Stimulated activated effector memory CD8-positive, alpha-beta T cell treated with anti-CD3 and anti-CD28 coated beads, Interleukin-12 subunit alpha, Interleukin-12 subunit beta, amount 100 ng/mL, for 72 hours (primary cell): ENCODE measurements at regions not wholly inside any gene's neighbourhood (a gene's known extent, or its start where the extent isn't known, plus 50 kb on each side); places are given as distances from the start of the nearest gene placed in this dataset.
A peak's percentile ranks its signal among the peaks of the same experiment; 100 is the strongest.

Experiments used
- ATAC-seq: fragments of 150-1000 bp; cut with Tn5 transposase; 2 replicates; pipeline ENCODE4 v1.10.0; 2021
- DNase-seq, 2 donors: peaks; one replicate each; pipeline ENCODE4 v3.0.0; 2021 to 2022; ENCODE audit warnings: low spot score in 2 of 2
- H3K27ac Mint-ChIP-seq: one replicate; pipeline ENCODE4 v1.8.0; 2022; ENCODE audit warnings: mild to moderate bottlenecking, mixed read lengths
- H3K36me3 Mint-ChIP-seq: one replicate; pipeline ENCODE4 v1.8.0; 2022; ENCODE audit warnings: mild to moderate bottlenecking, mixed read lengths
- H3K4me1 Mint-ChIP-seq: one replicate; pipeline ENCODE4 v1.8.0; 2022; ENCODE audit warnings: mixed read lengths
- H3K4me3 Mint-ChIP-seq: one replicate; pipeline ENCODE4 v1.8.0; 2022; ENCODE audit warnings: mild to moderate bottlenecking, mixed read lengths
- H3K9me3 Mint-ChIP-seq: one replicate; pipeline ENCODE4 v1.8.0; 2022; ENCODE audit warnings: mixed read lengths

DNA sequence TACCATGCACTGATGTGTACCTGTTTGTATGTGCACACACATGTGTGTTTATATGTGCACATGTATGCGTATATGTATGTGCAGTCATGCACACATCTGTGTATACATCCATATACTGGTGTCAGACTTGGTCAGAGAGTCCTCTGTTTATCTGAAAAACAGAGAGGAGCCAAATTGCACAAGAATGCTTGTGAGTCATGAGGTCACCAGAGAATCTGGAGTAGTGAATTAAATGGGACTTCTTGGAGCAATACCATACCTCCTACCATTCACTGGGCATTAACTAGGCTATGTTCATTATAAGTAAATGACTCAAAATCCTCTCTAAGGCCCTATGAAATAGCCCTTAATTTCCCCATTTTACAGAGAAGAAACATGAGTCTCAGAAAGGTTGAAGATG is 272.1 kb upstream of the C1orf87 start:
- Mint-ChIP-seq H3K4me1 (no peaks in the 10 kb centered on the region), H3K36me3 (no peaks in the 10 kb centered on the region), H3K9me3 (peaks cover 7% of the 10 kb centered on the region), H3K4me3 (no peak overlapping the region), H3K27ac (no peak overlapping the region)
- DNase-seq (no peak), ATAC-seq (no peak)

DNA sequence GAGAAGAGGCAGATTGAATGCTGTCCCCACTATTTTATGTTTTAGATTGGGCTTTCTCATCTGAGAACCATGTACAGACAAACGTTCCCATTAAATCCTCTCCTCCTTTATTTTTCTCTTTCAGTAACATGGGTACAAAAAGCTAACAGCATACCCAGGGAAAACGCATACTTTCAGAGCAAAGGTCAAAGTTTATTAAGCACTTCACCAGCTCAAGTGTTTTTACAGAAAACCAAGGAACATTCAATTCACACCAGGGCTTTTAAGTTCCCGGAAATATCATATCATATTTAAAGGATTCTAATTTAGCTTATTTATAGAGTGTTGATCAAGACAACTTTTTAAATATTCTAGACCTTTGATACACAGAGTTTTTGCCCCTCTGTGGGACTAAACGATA is 271.5 kb upstream of the C1orf87 start:
- no peaks in the 10 kb centered on the region for H3K4me1 Mint-ChIP-seq
- DNase-seq (no peak), ATAC-seq (no peak)
- H3K36me3 Mint-ChIP-seq: no peaks in the 10 kb centered on the region
- H3K9me3 Mint-ChIP-seq: peaks cover 7% of the 10 kb centered on the region
- H3K27ac Mint-ChIP-seq: no peak overlapping the region
- no peak overlapping the region for H3K4me3 Mint-ChIP-seq

DNA sequence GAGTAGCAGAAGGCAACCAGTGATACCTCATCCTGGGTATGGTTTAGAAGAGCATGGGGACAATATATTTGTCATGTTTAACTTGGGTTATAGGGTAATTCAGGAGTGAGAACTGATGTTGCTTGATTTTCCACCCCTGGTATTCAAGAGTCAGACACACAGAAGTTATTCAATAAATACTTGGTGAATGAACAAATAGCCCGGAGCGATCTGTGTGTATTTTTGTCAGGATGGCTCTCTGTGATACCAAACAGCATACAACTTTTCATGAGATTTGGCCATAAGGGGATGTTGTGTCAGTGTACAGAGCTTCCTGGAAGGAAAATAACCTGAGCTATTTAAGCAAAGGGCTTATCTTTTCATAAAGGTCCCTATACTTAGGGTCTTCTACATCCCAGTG is 270.2 kb upstream of the C1orf87 start:
- H3K4me1 Mint-ChIP-seq: no peaks in the 10 kb centered on the region
- no peak for DNase-seq

DNA sequence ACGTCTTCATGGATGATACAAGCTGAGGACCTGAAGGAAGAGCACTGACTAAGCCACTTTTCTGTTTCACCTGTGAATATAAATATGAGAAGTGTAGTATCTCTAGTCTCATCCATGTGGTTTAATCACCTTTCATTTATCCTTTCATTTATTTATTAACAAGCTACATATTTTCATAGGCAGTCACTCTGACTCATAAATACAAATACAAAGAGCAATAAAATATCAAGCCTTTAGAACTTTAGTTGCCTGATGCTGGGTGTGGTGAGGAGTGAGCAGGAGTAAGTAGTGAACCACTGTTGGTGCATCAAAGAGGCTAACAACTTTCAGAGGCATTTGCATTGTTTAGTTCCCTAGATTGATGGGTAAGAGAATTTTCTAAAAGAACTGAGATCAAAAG is 269.0 kb upstream of the C1orf87 start:
- no peak for ATAC-seq

More for the DNA sequence above, 270.2 kb upstream of the C1orf87 start:
- ATAC-seq: no peak
- peaks cover 6% of the 10 kb centered on the region for H3K9me3 Mint-ChIP-seq
- no peak overlapping the region for H3K27ac Mint-ChIP-seq
- H3K4me3 Mint-ChIP-seq: no peak overlapping the region
- H3K36me3 Mint-ChIP-seq: no peaks in the 10 kb centered on the region

DNA sequence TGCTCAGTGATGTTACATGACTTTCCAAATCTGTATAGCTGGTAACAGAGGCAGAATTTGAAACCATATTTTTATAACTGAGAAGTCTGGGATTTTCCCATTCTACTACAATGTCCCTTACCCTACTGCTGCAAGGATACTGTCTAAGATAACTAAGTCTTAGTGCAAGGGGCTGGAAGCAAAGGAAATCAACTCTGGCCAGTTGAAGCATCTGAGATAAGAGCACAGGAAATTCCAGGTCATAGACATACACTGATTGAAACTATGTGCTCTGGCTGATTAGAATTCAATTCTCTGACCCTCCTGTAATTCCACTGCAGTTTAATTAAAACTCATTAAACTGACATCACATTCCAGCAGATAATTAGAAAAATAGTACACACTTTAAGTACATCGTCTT is 267.7 kb upstream of the C1orf87 start:
- Mint-ChIP-seq H3K4me1 (no peaks in the 10 kb centered on the region), H3K9me3 (peaks cover 5% of the 10 kb centered on the region), H3K4me3 (no peak overlapping the region), H3K36me3 (no peaks in the 10 kb centered on the region), H3K27ac (no peak overlapping the region)
- no peak for ATAC-seq
- DNase-seq: no peak

More for the DNA sequence above, 269.0 kb upstream of the C1orf87 start:
- no peaks in the 10 kb centered on the region for H3K36me3 Mint-ChIP-seq
- no peak overlapping the region for H3K4me3 Mint-ChIP-seq
- DNase-seq: no peak
- no peaks in the 10 kb centered on the region for H3K4me1 Mint-ChIP-seq
- H3K9me3 Mint-ChIP-seq: peaks cover 5% of the 10 kb centered on the region
- no peak overlapping the region for H3K27ac Mint-ChIP-seq

DNA sequence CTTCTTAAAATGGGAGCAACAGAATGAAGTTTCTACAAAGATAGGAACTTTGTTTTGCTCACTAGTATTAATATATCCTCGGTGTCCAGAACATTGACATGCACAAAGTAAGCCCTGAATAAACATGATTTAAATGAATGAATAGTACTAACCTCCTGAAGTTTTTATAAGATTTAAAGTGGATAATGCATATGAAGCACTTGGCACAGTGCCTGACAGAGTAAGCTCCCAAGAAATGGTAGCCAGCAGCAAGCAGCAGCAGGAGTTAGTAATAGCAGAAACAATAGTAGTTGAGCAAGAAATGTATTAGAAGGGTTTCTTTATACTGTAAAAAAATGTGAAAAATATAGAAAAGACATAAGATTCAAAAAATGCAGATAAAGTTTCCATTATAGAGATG is 258.1 kb upstream of the C1orf87 start:
- H3K9me3 Mint-ChIP-seq: peaks cover 7% of the 10 kb centered on the region
- no peak overlapping the region for H3K27ac Mint-ChIP-seq
- ATAC-seq (no peak), DNase-seq (no peak)
- no peaks in the 10 kb centered on the region for H3K36me3 Mint-ChIP-seq
- H3K4me3 Mint-ChIP-seq: no peak overlapping the region
- H3K4me1 Mint-ChIP-seq: no peaks in the 10 kb centered on the region

DNA sequence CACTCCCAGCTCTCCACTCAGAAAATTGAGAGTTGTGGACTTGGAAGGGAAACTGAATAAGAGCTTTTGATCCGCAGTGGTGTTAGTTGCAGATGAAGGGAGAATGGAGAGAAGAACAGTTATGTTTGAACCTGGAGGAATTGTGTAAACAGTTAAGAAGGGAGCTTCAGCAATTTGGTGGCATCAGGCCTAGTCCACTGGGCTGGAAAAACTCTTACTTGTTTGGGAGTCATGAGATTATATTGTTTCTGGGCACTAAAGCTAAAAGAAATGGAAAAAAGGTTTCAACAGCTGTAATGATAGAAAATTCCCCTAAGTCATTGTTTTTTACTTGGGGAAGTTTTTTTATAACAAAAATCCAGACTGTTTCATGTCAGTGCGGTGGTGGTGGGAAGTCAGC is 256.1 kb upstream of the C1orf87 start:
- no peaks in the 10 kb centered on the region for H3K4me1 Mint-ChIP-seq
- no peak overlapping the region for H3K27ac Mint-ChIP-seq
- peaks cover 7% of the 10 kb centered on the region for H3K9me3 Mint-ChIP-seq
- no peaks in the 10 kb centered on the region for H3K36me3 Mint-ChIP-seq
- H3K4me3 Mint-ChIP-seq: no peak overlapping the region
- ATAC-seq (no peak), DNase-seq (no peak)

DNA sequence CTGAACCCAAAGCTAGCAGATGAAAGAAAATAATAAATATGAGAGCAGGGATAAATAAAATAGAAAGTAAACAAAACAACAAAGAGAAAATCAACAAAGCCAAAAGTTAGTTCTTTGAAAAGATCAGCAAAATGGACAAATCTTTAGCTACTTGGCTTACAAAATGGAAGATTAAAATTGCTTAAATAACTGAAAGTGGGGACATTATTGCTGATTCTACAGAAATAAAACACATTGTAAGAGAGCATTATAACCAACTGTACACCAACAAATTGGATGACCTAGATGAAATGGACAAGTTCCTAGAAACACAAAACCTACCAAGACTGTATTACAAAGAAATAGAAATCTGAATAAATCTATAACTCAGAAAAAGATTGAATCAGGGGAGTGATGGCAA is 238.3 kb upstream of the C1orf87 start:
- H3K36me3 Mint-ChIP-seq: no peaks in the 10 kb centered on the region
- no peak overlapping the region for H3K4me3 Mint-ChIP-seq

DNA sequence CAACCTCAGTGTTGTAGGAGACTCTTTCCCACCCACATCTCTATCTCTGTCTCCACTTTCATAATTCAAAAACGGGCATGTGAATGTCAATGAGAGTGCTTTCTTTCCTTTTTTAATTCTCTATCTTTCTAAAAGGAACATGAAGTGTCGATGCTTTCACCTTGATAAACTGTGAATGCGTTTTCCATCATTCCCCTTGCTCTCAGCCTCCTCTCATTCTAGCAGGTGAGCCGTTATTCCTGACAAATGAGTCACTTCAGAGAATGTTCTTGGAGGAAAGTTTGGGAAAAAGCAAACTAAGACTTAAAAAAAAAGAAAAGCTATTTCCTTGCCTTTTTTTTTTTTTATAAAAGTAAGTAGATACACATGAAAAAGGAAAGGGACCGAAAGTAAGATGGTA is 226.0 kb upstream of the C1orf87 start:
- Mint-ChIP-seq H3K36me3 (no peaks in the 10 kb centered on the region), H3K9me3 (peaks cover 2% of the 10 kb centered on the region), H3K4me3 (no peak overlapping the region), H3K4me1 (no peaks in the 10 kb centered on the region), H3K27ac (no peak overlapping the region)
- DNase-seq: no peak
- ATAC-seq: no peak

More for the DNA sequence above, 238.3 kb upstream of the C1orf87 start:
- ATAC-seq: no peak
- no peak for DNase-seq
- H3K4me1 Mint-ChIP-seq: no peaks in the 10 kb centered on the region
- H3K9me3 Mint-ChIP-seq: peaks cover 5% of the 10 kb centered on the region
- H3K27ac Mint-ChIP-seq: no peak overlapping the region

DNA sequence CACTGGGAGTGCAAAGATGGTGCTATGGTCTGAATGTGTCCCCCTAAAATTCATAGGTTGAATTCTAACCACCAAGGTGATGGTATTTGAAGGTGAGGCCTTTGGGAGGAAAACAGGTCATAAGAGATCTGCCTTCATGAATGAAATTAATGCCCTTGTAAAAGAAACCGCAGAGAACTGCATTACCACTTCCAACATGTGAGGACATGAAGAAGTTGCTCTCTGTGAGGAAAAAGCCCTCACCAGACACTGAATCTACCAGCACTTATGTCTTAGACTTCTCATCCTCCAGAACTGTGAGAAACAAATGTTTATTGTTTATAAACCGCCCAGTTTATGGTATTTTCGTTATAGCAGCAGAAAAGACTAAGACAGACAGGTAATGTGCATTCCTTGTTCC is 224.7 kb upstream of the C1orf87 start:
- ATAC-seq (no peak), DNase-seq (no peak)
- Mint-ChIP-seq H3K36me3 (no peaks in the 10 kb centered on the region), H3K4me3 (no peak overlapping the region), H3K9me3 (peaks cover 2% of the 10 kb centered on the region), H3K27ac (no peak overlapping the region), H3K4me1 (no peaks in the 10 kb centered on the region)

DNA sequence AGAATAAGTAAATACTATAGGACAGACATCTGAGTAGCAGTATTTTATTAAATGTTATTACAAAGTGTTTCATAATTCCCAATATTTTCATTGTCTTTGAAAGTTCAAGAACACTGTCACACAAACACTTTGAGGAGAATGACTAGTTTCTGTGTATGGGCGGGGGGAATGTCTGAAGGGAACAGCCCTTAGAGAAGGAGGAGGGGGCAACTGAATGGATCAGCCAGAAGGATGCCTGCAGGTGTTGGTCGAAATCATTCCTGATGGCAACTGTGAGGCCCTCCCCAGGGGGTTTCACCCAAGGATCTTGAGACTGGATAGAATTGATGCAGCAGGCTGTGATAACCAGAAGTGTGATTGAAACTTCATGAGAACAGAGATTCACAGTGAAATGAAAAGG is 223.2 kb upstream of the C1orf87 start:
- H3K27ac Mint-ChIP-seq: no peak overlapping the region
- ATAC-seq (no peak), DNase-seq (no peak)
- H3K4me3 Mint-ChIP-seq: no peak overlapping the region
- peaks cover 2% of the 10 kb centered on the region for H3K9me3 Mint-ChIP-seq
- no peaks in the 10 kb centered on the region for H3K4me1 Mint-ChIP-seq
- H3K36me3 Mint-ChIP-seq: no peaks in the 10 kb centered on the region

DNA sequence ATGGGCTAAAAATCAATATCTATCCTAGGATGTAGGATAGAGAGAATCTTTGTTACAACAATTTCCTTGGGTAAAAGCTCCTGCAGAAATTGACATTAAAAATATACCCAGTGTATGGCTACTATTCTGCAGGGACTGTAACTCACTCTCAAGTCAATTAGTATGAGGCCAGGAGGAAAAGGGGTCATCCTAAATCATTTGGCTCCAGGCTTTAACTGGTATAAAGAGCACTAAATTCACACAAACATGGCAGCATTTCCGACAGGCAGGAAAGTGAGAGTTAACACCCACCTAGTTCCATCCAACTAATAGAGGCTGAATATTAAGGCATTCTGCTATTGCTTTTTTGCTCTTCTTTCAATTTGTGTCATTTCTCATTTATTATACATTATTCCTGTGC is 218.6 kb upstream of the C1orf87 start:
- H3K36me3 Mint-ChIP-seq: no peaks in the 10 kb centered on the region
- no peaks in the 10 kb centered on the region for H3K9me3 Mint-ChIP-seq
- no peak overlapping the region for H3K4me3 Mint-ChIP-seq
- ATAC-seq: no peak
- no peak overlapping the region for H3K27ac Mint-ChIP-seq
- no peaks in the 10 kb centered on the region for H3K4me1 Mint-ChIP-seq
- no peak for DNase-seq

DNA sequence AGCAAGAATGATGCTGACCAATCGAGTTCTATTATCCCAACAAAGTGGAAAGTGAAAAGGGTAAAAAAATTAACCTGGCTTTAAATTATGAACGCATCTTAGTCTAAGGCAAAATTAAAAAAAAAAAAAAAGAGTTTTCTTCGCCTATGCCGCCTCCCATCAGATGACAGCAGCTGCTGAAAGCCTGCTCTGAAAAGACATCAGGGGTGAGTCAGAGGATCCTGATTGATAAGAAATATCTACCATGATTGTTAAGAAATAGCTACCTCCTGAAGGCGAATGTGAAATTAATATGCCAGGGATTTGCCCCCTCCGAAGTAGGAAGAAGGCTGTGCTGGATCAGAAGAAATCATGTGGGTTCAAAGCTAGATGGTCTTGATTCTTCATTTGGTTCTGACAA is 216.8 kb upstream of the C1orf87 start:
- ATAC-seq: no peak
- Mint-ChIP-seq H3K4me3 (no peak overlapping the region), H3K36me3 (no peaks in the 10 kb centered on the region), H3K9me3 (no peaks in the 10 kb centered on the region), H3K4me1 (no peaks in the 10 kb centered on the region), H3K27ac (no peak overlapping the region)
- no peak for DNase-seq

DNA sequence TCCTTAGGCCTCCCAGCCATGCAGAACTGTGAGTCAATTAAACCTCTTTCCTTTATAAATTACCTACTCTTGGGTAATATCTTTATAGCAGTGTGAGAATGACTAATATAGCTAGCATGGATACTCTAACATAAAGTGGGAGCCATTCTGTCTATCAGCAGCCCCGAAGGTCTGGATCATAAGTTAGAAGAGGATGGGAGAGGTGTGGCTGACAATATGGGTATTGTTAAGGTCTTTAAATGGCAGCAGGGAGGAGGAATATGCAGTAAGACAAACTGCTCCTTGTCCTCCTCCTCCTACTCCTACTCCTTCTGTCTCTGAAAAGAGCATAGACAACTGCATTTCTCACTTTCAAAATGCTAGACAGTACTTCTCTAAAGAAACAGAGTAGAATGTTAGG is 214.0 kb upstream of the C1orf87 start:
- no peaks in the 10 kb centered on the region for H3K4me1 Mint-ChIP-seq
- no peak for ATAC-seq
- DNase-seq: no peak
- H3K9me3 Mint-ChIP-seq: no peaks in the 10 kb centered on the region
- no peaks in the 10 kb centered on the region for H3K36me3 Mint-ChIP-seq
- H3K4me3 Mint-ChIP-seq: no peak overlapping the region
- no peak overlapping the region for H3K27ac Mint-ChIP-seq

DNA sequence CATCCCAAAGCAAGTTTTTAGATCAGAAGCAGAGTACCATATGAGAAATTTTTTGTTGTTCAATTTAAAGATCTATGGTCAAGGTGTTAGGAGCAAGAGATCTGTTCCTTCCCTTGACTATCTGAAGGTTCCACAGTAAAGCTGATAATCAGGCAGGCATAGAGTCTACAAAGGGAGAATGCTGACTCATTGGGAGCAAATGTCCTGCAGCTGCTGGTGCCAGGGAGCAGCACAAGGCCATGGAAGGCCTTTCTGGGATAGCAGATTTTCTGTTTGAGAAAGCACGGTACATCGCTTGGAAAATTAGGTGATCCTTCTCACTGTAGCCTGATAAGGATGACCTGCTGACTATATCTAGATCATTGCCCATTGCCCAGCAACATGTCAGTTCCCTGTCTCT is 210.1 kb upstream of the C1orf87 start:
- no peaks in the 10 kb centered on the region for H3K36me3 Mint-ChIP-seq
- no peak overlapping the region for H3K4me3 Mint-ChIP-seq
- DNase-seq (no peak), ATAC-seq (no peak)
- H3K4me1 Mint-ChIP-seq: peaks cover 14% of the 10 kb centered on the region
- H3K27ac Mint-ChIP-seq: no peak overlapping the region
- H3K9me3 Mint-ChIP-seq: no peaks in the 10 kb centered on the region

DNA sequence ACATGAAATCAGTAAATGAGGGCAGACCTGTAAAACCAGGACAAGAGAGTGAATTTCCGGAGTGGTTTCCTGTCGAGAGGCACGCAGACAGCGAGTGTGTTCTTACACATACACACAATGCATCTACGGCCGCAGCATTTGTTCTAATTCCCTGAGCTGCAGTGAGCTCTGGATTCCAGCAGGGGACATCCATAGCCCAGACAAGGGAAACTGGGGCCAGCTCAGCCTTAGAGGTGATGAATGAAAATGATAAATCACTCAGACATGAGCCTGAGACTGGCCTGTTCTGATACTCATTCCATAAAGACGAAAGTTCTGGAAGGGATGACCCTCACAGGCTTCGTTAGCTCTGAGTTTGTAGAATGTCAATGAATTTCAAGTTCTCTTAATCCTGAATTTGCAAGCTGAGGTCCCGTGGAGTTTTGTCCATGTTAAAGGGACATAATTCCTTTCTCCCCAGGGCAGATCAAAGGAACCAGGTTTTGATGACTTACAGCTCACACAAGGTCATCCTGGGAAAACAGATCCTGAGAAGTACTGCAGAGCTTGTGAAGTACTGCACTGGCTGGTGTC is 207.9 kb upstream of the C1orf87 start:
- ATAC-seq: peak; percentile 70
- no peak overlapping the region for H3K4me3 Mint-ChIP-seq

DNA sequence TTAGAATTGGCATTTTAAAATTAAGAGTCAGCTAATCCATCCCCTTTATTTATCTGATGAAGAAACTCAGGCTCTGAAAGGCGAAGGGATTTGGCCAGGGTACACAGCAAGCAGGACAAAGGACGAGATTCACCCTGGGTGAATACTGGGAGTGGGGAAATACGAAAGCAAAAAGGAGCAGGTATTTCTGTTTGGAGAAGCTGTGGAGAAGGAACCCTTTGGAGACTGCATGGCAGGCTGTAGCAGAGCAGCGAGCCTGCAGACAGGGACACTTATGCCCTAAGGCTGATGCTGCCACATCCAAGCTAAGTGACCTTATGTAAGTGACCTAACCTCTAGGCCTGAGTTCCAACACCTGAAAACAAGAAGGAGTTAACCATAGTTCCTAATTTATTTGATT is 207.2 kb upstream of the C1orf87 start:
- Mint-ChIP-seq H3K36me3 (no peaks in the 10 kb centered on the region), H3K9me3 (no peaks in the 10 kb centered on the region), H3K4me1 (peaks cover 14% of the 10 kb centered on the region), H3K27ac (no peak overlapping the region), H3K4me3 (no peak overlapping the region)
- ATAC-seq: no peak
- no peak for DNase-seq

More for the DNA sequence above, 207.9 kb upstream of the C1orf87 start:
- Mint-ChIP-seq H3K9me3 (no peaks in the 10 kb centered on the region), H3K36me3 (no peaks in the 10 kb centered on the region), H3K4me1 (peaks cover 14% of the 10 kb centered on the region), H3K27ac (no peak overlapping the region)
- peak in 1 of 2 donors; percentile 49 for DNase-seq
